ENCODE measurements at regions not wholly inside any gene's neighbourhood (a gene's known extent, or its start where the extent isn't known, plus 50 kb on each side); places are given as distances from the start of the nearest gene placed in this dataset.

- TF ChIP-seq, protein P1, sequence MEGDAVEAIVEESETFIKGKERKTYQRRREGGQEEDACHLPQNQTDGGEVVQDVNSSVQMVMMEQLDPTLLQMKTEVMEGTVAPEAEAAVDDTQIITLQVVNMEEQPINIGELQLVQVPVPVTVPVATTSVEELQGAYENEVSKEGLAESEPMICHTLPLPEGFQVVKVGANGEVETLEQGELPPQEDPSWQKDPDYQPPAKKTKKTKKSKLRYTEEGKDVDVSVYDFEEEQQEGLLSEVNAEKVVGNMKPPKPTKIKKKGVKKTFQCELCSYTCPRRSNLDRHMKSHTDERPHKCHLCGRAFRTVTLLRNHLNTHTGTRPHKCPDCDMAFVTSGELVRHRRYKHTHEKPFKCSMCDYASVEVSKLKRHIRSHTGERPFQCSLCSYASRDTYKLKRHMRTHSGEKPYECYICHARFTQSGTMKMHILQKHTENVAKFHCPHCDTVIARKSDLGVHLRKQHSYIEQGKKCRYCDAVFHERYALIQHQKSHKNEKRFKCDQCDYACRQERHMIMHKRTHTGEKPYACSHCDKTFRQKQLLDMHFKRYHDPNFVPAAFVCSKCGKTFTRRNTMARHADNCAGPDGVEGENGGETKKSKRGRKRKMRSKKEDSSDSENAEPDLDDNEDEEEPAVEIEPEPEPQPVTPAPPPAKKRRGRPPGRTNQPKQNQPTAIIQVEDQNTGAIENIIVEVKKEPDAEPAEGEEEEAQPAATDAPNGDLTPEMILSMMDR (conservative IDR thresholded peaks at IDR 0.05 in 1 of 2, IDR thresholded peaks at IDR 0.05 in 1 of 2; ENCODE audit: extremely low read depth in 1 of 2, insufficient read depth in 1 of 2, low read depth in 1 of 2, low read length in 2 of 2), result no peak
- TF ChIP-seq EZH2 (IDR thresholded peaks at IDR 0.05; ENCODE audit: borderline replicate concordance, low read length), result no peak
These were observed 771.6 kb upstream of the CA10 start for GRCh38 chr17:52930145-52930544.

All from mammary epithelial cell (primary cell).